HG03378 (cell line): ENCODE measurements at regions not wholly inside any gene's neighbourhood (a gene's known extent, or its start where the extent isn't known, plus 50 kb on each side); places are given as distances from the start of the nearest gene placed in this dataset.

Experiments
- ATAC-seq: cut with Tn5 transposase; IDR thresholded peaks from one replicate; pipeline ENCODE4 v1.9.1; 2021; ENCODE audit warnings: mild to moderate bottlenecking, moderate library complexity; ENCODE audit not compliant: unreplicated experiment

DNA sequence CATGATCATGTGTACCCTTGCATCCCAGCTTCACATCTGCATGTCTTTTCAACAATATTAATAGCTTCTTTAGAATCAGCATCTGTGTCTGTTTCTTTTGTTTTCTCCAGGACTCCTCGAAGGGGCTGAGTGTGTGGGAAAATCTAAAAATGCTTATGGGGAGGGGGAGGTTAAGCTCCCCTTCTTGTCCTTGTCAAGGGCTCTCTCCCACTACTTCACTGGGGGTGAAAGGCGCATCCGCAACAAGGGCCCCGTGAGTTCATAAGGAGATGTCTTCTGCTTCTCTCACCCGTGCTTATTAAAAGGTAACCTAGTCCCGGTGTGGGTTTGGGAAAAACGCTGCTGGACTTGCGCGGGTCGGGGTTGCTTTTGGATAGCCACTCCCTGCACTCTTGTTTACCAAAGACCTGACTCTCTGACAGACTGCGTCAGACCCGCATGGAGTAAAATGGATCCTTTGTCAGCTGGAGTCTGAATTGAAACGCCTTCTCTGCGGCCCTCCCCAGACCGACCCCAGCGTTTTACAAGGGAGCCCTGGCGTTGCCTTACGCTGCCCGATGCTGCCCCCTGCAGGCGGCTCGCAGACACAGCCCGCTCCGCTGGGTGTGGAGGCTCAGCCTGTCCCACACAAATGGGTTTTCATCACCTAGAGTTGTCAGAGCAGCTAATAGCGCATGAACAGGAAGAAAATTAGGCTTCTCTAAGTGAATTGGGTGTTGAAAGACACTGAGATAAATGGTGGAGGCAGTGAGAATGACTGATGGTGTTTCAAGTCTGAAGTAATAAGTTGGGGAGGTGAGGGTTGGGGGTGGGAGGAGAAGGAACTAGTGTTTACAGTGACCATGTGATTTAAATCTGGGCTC, 53.8 kb downstream of the IER5 start:
- ATAC-seq = peak; percentile 48

DNA sequence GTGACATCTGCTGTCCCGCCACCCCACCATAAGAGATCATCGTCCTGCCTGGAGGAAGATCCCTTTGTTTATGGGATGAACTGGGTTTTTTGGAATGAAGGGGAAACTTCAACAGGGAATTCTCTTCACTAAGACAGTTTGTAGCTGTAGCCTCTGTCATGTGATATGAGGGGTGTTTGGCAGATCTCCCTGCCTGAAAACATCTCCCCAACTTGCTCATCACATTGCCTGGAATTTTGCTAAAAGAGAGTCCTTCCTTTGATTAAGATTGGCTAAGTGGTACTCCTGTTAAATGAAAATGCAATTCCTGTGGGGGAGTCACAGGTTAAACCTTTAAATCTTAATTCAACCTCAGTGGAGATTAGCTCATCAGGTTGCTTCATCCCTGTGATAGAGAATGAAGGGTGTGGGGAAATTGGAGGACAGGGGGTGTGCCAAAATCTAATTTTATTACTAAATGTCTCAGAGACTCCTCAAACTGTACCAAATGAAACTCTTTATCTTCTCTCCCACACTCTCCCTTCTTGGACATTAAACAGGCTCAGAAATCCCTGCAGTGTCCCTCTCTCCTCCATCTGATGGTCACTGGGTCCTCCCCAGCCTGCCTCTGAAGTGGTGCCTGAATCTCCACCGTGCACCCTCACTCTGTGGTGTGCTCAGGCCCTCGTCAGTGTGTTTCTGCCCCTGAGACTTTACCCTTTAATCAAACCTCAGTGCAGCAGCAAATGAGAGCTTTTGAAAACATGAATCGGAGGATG, 54.8 kb downstream of the IER5 start:
- no peak for ATAC-seq

DNA sequence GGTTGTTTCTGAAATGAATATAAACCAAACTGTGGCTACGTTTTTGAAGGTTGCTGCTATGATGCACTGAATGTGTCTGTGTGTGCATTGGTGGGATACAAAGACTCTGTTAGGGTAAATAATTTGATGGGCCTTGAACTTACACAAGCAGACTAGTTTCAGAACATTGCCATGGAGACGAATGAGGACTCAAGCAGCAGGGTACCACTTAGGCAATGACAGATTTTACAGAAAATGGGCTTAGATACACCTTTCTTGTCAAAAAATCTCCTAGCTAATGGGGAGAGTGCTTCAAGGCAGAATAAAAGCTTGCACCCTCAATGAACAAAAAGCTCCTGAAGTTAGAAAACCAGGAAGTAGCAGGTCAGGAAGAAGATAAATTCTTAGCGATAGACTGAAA, 55.7 kb downstream of the IER5 start:
- no peak for ATAC-seq

- ATAC-seq = no peak
Observed at GRCh38 chr1:181148636-181149035, 60.1 kb downstream of the IER5 start.

DNA sequence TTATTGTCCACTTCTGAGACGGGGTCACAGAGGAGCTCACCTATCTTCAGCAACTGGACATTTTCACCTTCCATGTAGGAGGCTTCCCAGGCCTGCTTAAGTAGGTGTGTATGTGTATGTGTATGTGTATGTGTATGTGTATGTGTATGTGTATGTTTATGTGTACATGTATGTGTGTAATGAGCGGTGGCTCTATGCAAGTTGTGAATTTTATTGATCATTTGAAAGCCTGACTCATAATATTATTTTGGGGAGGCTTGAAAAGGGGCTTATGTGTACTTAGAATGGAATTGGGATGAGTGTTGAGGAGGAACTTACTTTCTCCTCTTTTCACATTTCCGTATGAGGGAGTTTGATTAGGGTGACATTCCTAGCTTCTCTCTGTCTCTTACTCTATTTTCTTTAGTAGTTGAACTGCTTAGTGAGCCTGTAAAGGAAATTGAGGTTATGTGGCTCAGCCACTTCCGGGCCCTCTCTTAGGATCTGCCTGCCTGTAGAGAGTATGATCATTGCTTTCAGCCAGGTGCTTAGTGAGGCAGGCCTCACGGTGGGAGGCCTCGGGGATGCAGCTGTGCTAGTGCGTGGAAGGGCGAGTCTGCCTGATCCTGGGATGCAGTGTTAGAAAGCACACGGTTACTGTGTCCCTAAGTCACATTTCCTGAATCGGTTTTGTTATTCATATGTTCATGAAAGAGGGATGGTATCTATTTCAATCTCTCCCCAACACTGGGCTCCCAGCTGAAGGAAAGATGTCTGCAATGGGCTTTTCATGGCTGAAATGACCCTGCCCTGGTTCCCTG, 61.0 kb downstream of the IER5 start:
- peak; percentile 66 for ATAC-seq

GRCh38 chr1:181150273-181150672, 61.8 kb downstream of the IER5 start:
- ATAC-seq = no peak

DNA sequence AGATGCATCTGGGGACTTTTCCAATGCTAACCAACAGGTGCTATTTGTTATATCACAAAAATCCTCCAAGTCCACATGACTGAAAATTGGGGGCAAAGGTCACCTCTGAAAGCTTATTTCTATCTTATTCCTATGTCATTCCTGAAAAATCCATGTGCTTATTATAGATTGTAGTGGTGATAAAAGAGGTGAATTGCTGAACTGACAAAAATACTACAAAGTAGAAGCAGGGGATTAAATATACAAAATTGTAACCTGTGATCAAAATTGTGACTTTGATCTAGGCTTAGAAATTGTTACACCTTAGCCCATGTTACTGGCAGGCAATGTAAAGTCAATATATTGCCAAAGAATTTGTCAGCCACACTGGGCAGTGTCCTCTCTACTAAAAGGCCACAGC, 62.3 kb downstream of the IER5 start:
- no peak for ATAC-seq

DNA sequence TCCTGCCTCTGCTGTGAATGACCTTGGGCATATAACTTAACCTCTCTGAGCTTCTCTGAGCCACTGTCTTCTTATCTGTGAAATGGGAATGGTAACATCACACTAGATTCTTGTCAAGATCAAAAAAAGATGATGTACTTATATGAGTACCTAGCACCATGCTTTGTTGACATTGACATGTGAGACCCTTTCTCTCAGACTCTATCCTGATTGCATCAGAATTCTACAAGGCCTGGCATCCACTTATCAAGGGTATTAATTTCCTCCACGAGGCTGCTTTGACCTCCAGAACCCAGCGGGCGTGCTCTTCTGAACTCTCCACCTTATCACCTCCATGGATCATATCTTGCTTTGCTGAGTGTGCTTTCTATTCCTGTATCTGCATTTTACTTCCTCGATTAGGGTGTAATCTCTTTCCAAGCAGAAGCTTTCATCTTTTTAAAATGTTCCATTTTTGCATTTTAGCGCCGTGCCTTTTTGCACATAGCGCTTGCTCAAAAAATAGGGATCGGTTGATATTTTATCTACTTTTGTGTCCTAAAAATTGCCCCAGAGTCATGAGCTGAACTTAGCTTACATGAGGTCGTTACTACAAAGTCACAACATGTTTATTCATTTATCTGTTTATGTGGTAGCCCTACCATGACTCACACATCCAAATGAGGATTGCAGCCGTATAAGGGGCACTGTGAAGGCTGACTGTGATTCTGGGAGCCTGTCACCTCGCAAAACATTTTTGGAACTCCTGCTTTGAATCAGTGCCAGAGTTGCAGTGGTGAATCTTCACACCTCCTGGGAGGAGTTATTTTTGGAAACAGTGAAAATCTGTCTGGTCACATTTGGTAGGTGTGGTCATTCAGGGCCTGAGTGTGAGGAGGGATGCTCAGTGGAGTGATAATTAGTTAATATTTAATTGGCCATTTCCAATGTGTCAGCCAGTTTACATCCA, 63.2 kb downstream of the IER5 start:
- peak; percentile 35 for ATAC-seq

- ATAC-seq = peak; percentile 65
Observed at GRCh38 chr1:181152892-181153633, 64.6 kb downstream of the IER5 start.

GRCh38 chr1:181153634-181153961, 65.1 kb downstream of the IER5 start:
- no peak for ATAC-seq

GRCh38 chr1:181155339-181155738, 66.8 kb downstream of the IER5 start:
- no peak for ATAC-seq

GRCh38 chr1:181159451-181160140, 71.1 kb downstream of the IER5 start:
- no peak for ATAC-seq

GRCh38 chr1:181160322-181160721, 71.8 kb downstream of the IER5 start:
- ATAC-seq = no peak

DNA sequence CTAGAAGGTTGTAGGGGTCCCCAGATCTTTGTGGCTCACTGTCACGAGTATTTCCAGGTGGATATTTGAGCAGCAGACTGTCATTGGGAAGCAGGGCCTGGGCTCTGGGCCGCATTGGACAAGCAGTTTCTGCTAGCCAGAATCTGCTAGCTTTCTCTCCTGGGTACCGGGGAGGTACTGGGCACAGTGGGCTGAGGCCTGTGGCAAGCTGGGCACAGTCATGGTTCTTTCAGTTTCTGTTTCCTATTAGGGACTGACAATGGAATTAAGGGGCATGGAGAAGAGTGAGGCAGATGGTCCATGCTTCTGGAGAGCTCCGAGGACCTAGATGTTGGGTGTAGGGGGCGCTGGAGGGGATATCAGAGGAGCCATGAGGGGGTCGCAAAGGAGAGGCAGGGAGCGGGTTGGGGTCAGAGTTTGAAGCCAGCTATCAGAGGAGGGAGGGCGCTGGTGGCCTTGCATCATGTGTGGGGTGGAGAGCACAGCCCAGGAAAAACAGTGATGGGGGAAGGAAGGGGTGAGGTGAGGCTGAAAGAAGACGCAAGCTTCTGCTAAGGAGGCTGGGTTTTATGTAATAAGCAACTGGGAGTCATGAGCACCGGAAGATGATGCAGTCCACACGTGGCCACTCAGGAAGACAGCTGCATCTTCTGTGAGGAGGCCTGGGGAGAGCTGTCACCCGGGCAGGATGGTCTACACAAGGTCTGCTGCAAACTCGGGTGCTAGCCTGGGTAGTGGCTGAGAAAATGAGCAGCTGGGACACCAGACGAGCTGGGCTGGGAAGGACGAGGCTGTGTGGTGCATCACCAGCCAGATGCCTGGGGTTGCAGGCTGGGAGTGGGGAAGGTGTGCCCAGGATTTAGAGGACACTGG, 72.7 kb downstream of the IER5 start:
- ATAC-seq = no peak

GRCh38 chr1:181163662-181164061, 75.2 kb downstream of the IER5 start:
- ATAC-seq = no peak

GRCh38 chr1:181166377-181167196, 78.1 kb downstream of the IER5 start:
- ATAC-seq = peak; percentile 90

GRCh38 chr1:181169281-181169865, 80.9 kb downstream of the IER5 start:
- ATAC-seq = no peak
